Trophoblast cell (in vitro differentiated cells and primary cell): ENCODE measurements at regions not wholly inside any gene's neighbourhood (a gene's known extent, or its start where the extent isn't known, plus 50 kb on each side); places are given as distances from the start of the nearest gene placed in this dataset.

Experiments used
- DNase-seq, 2 donors: peaks; one replicate each; pipeline ENCODE4 v3.0.0-alpha.2; 2016
- H2AFZ ChIP-seq: 2 replicates; pipeline ENCODE4 v1.6.1; 2013; ENCODE audit warnings: low read length, moderate library complexity, mild to moderate bottlenecking; ENCODE audit not compliant: insufficient read depth, poor library complexity
- H2AK5ac ChIP-seq: 2 replicates; pipeline ENCODE4 v1.6.1; 2013; ENCODE audit warnings: mild to moderate bottlenecking, low read length
- H2BK120ac ChIP-seq: 2 replicates; pipeline ENCODE4 v1.6.1; 2013; ENCODE audit warnings: low read length, mild to moderate bottlenecking, moderate library complexity; ENCODE audit not compliant: insufficient read depth, poor library complexity
- H2BK12ac ChIP-seq: 2 replicates; pipeline ENCODE4 v1.6.1; 2013; ENCODE audit warnings: mild to moderate bottlenecking, low read length, moderate library complexity
- H2BK5ac ChIP-seq: 2 replicates; pipeline ENCODE4 v1.6.1; 2013; ENCODE audit warnings: low read length, low read depth, moderate library complexity, mild to moderate bottlenecking; ENCODE audit not compliant: poor library complexity
- H3K14ac ChIP-seq: 2 replicates; pipeline ENCODE4 v1.6.1; 2013; ENCODE audit warnings: mild to moderate bottlenecking, low read length
- H3K18ac ChIP-seq: 2 replicates; pipeline ENCODE4 v1.6.1; 2013; ENCODE audit warnings: mild to moderate bottlenecking, low read length
- H3K23ac ChIP-seq: 2 replicates; pipeline ENCODE4 v1.6.1; 2013; ENCODE audit warnings: low read length
- H3K27ac ChIP-seq: 2 replicates; pipeline ENCODE4 v1.5.1; 2013; ENCODE audit warnings: low read depth, mild to moderate bottlenecking, inconsistent platforms, low read length, moderate library complexity
- H3K27me3 ChIP-seq: 2 replicates; pipeline ENCODE4 v1.6.1; 2013; ENCODE audit warnings: inconsistent platforms, mild to moderate bottlenecking, low read length, moderate library complexity; ENCODE audit not compliant: insufficient read depth
- H3K36me3 ChIP-seq, 2 experiments: 1 replicate in 1 of 2; 2 replicates in 1 of 2; pipeline ENCODE4 v1.6.1; 2013; ENCODE audit warnings: low read length in 2 of 2, mild to moderate bottlenecking in 2 of 2, moderate library complexity in 1 of 2; ENCODE audit not compliant: insufficient read depth in 2 of 2, control insufficient read depth in 1 of 2
- H3K4ac ChIP-seq: 2 replicates; pipeline ENCODE4 v1.6.1; 2013; ENCODE audit warnings: low read depth, mild to moderate bottlenecking, low read length, moderate library complexity
- H3K4me1 ChIP-seq, 2 experiments: 1 replicate in 1 of 2; 2 replicates in 1 of 2; pipeline ENCODE4 v1.6.1; 2013; ENCODE audit warnings: low read length in 2 of 2, mild to moderate bottlenecking in 2 of 2, moderate library complexity in 1 of 2; ENCODE audit not compliant: insufficient read depth in 2 of 2, control insufficient read depth in 1 of 2
- H3K4me2 ChIP-seq: 2 replicates; pipeline ENCODE4 v1.6.1; 2013; ENCODE audit warnings: inconsistent platforms, mild to moderate bottlenecking, low read length, moderate library complexity
- H3K4me3 ChIP-seq: 2 replicates; pipeline ENCODE4 v1.5.1; 2013; ENCODE audit warnings: mild to moderate bottlenecking, low read depth, low read length, inconsistent platforms
- H3K79me1 ChIP-seq: one replicate; pipeline ENCODE4 v1.6.1; 2013; ENCODE audit warnings: low read length
- H3K79me2 ChIP-seq: 2 replicates; pipeline ENCODE4 v1.6.1; 2013; ENCODE audit warnings: low read length, mild to moderate bottlenecking; ENCODE audit not compliant: control insufficient read depth, insufficient read depth, poor library complexity
- H3K9ac ChIP-seq: 2 replicates; pipeline ENCODE4 v1.6.1; 2013; ENCODE audit warnings: mild to moderate bottlenecking, low read length
- H3K9me3 ChIP-seq: 2 replicates; pipeline ENCODE4 v1.6.1; 2013; ENCODE audit warnings: low read depth, mild to moderate bottlenecking, control low read depth, inconsistent platforms, low read length; ENCODE audit not compliant: insufficient read depth
- H4K12ac ChIP-seq: 2 replicates; pipeline ENCODE4 v1.6.1; 2013; ENCODE audit warnings: low read depth, mild to moderate bottlenecking, low read length, moderate library complexity
- H4K8ac ChIP-seq: 2 replicates; pipeline ENCODE4 v1.6.1; 2013; ENCODE audit warnings: low read depth, mild to moderate bottlenecking, low read length, moderate library complexity
- H4K91ac ChIP-seq: one replicate; pipeline ENCODE4 v1.6.1; 2013; ENCODE audit warnings: low read depth, mild to moderate bottlenecking, low read length, moderate library complexity
- WGBS: extraction: QIAGEN DNeasy Blood & Tissue Kit; methylation state at CpG from one replicate; pipeline ENCODE4 v1.1.7; 2013; ENCODE audit warnings: missing lambda C conversion rate; ENCODE audit not compliant: insufficient read length, insufficient coverage; ENCODE audit errors: extremely low coverage; 5-methylcytosine and 5-hydroxymethylcytosine counted together

GRCh38 chr15:36373550-36373949, 205.9 kb upstream of the CDIN1 start:
- H3K18ac ChIP-seq, result no peak overlapping the region
- no peak overlapping the region for H2AK5ac ChIP-seq
- no peak overlapping the region for H3K4me2 ChIP-seq
- no peaks in the 10 kb centered on the region for H3K9me3 ChIP-seq
- H3K79me2 ChIP-seq, result no peaks in the 10 kb centered on the region
- H4K91ac ChIP-seq, result no peak overlapping the region
- no peak overlapping the region for H2BK5ac ChIP-seq
- no peak overlapping the region for H3K14ac ChIP-seq
- WGBS, result no CpG with 5 or more reads among the region's 3 CpGs
- no peaks in the 10 kb centered on the region for H3K36me3 ChIP-seq
- no peak overlapping the region for H3K4ac ChIP-seq
- H3K9ac ChIP-seq, result no peak overlapping the region
- H4K12ac ChIP-seq, result no peak overlapping the region
- no peak overlapping the region for H3K27ac ChIP-seq
- no peaks in the 10 kb centered on the region for H3K4me1 ChIP-seq
- H3K79me1 ChIP-seq, result no peaks in the 10 kb centered on the region
- H4K8ac ChIP-seq, result no peak overlapping the region
- no peaks in the 10 kb centered on the region for H3K27me3 ChIP-seq
- DNase-seq, result peak in 1 of 2 donors; percentile 17
- no peak overlapping the region for H3K23ac ChIP-seq
- no peak overlapping the region for H2AFZ ChIP-seq
- no peak overlapping the region for H3K4me3 ChIP-seq
- no peak overlapping the region for H2BK12ac ChIP-seq
- no peak overlapping the region for H2BK120ac ChIP-seq

GRCh38 chr15:36389107-36389506, 190.3 kb upstream of the CDIN1 start:
- Histone ChIP-seq H3K23ac (no peak overlapping the region), H2BK120ac (no peak overlapping the region), H3K4ac (no peak overlapping the region), H2BK12ac (no peak overlapping the region), H3K79me2 (no peaks in the 10 kb centered on the region), H3K27ac (no peak overlapping the region), H3K4me1 (peaks cover 0 to 2% of the 10 kb centered on the region in 2 experiments), H4K91ac (no peak overlapping the region), H3K4me2 (no peak overlapping the region), H3K14ac (no peak overlapping the region), H2AK5ac (no peak overlapping the region), H4K12ac (no peak overlapping the region), H4K8ac (no peak overlapping the region), H2BK5ac (no peak overlapping the region), H3K36me3 (no peaks in the 10 kb centered on the region), H3K9ac (no peak overlapping the region), H3K9me3 (no peaks in the 10 kb centered on the region), H2AFZ (no peak overlapping the region), H3K79me1 (no peaks in the 10 kb centered on the region), H3K18ac (no peak overlapping the region), H3K4me3 (no peak overlapping the region), H3K27me3 (no peaks in the 10 kb centered on the region)
- no peak for DNase-seq

- no peaks in the 10 kb centered on the region for H3K27me3 ChIP-seq
- H2AFZ ChIP-seq, result no peak overlapping the region
- peaks cover 0 to 2% of the 10 kb centered on the region in 2 experiments for H3K4me1 ChIP-seq
- H3K79me1 ChIP-seq, result no peaks in the 10 kb centered on the region
- H3K9ac ChIP-seq, result no peak overlapping the region
- no peak overlapping the region for H3K4me2 ChIP-seq
- WGBS, result no CpG with 5 or more reads among the region's 2 CpGs
- no peaks in the 10 kb centered on the region for H3K79me2 ChIP-seq
- no peaks in the 10 kb centered on the region for H3K9me3 ChIP-seq
- no peak overlapping the region for H3K4ac ChIP-seq
- H4K12ac ChIP-seq, result no peak overlapping the region
- no peak overlapping the region for H4K91ac ChIP-seq
- H3K18ac ChIP-seq, result no peak overlapping the region
- H2BK12ac ChIP-seq, result no peak overlapping the region
- no peak overlapping the region for H3K27ac ChIP-seq
- no peak overlapping the region for H4K8ac ChIP-seq
- no peak overlapping the region for H2AK5ac ChIP-seq
- H2BK5ac ChIP-seq, result no peak overlapping the region
- no peak for DNase-seq
- no peaks in the 10 kb centered on the region for H3K36me3 ChIP-seq
- H3K14ac ChIP-seq, result no peak overlapping the region
- no peak overlapping the region for H3K23ac ChIP-seq
- H2BK120ac ChIP-seq, result no peak overlapping the region
- H3K4me3 ChIP-seq, result no peak overlapping the region
These were observed 188.9 kb upstream of the CDIN1 start for GRCh38 chr15:36390491-36390890.

- Histone ChIP-seq H2BK5ac (no peak overlapping the region), H3K18ac (no peak overlapping the region), H3K9me3 (no peaks in the 10 kb centered on the region), H2BK12ac (no peak overlapping the region), H3K14ac (no peak overlapping the region), H2AK5ac (no peak overlapping the region), H2AFZ (no peak overlapping the region), H3K79me1 (no peaks in the 10 kb centered on the region), H3K4me3 (no peak overlapping the region), H4K8ac (peak overlapping the region; percentile 38), H4K12ac (no peak overlapping the region), H3K4ac (no peak overlapping the region), H3K4me2 (no peak overlapping the region), H4K91ac (no peak overlapping the region), H3K27me3 (no peaks in the 10 kb centered on the region), H3K9ac (no peak overlapping the region), H3K79me2 (no peaks in the 10 kb centered on the region), H3K36me3 (no peaks in the 10 kb centered on the region), H3K23ac (no peak overlapping the region), H2BK120ac (no peak overlapping the region), H3K27ac (no peak overlapping the region), H3K4me1 (peaks cover 0 to 2% of the 10 kb centered on the region in 2 experiments)
- DNase-seq, result no peak
- WGBS, result no CpG with 5 or more reads among the region's 4 CpGs
These were observed 186.7 kb upstream of the CDIN1 start for GRCh38 chr15:36392676-36393266.
